ENCODE measurements at regions not wholly inside any gene's neighbourhood (a gene's known extent, or its start where the extent isn't known, plus 50 kb on each side); places are given as distances from the start of the nearest gene placed in this dataset.

- Histone ChIP-seq H3K9me3 (no peaks in the 10 kb centered on the region), H3K36me3 (no peaks in the 10 kb centered on the region), H3K4me1 (no peaks in the 10 kb centered on the region), H3K4me3 (no peak overlapping the region), H3K27ac (no peak overlapping the region), H3K27me3 (no peaks in the 10 kb centered on the region)
- DNase-seq (ENCODE audit: low spot score in 2 of 2): no peak
- 55 to 64% methylated on average over 2 of the region's 2 CpGs for WGBS, 2 donors
- no peak for TF ChIP-seq POLR2A (IDR thresholded peaks at IDR 0.05)
- TF ChIP-seq EP300 (IDR thresholded peaks at IDR 0.05): no peak
- TF ChIP-seq CTCF (IDR thresholded peaks at IDR 0.05): no peak
Measured at GRCh38 chr2:13466076-13466475, 749.3 kb downstream of the TRIB2 start.

- Histone ChIP-seq H3K4me1 (no peaks in the 10 kb centered on the region), H3K36me3 (no peaks in the 10 kb centered on the region), H3K9me3 (no peaks in the 10 kb centered on the region), H3K4me3 (no peak overlapping the region), H3K27ac (no peak overlapping the region), H3K27me3 (no peaks in the 10 kb centered on the region)
- WGBS, 2 donors: 62 to 82% methylated on average over 4 of the region's 4 CpGs
- no peak for DNase-seq (ENCODE audit: low spot score in 2 of 2)
- TF ChIP-seq EP300 (IDR thresholded peaks at IDR 0.05): no peak
- no peak for TF ChIP-seq CTCF (IDR thresholded peaks at IDR 0.05)
- TF ChIP-seq POLR2A (IDR thresholded peaks at IDR 0.05): no peak
Measured at GRCh38 chr2:13474538-13474937, 757.8 kb downstream of the TRIB2 start.

GRCh38 chr2:13480057-13480456, 763.3 kb downstream of the TRIB2 start:
- TF ChIP-seq CTCF (IDR thresholded peaks at IDR 0.05) (no peak), EP300 (IDR thresholded peaks at IDR 0.05) (no peak)

GRCh38 chr2:13481201-13481600, 764.5 kb downstream of the TRIB2 start:
- Histone ChIP-seq H3K4me1 (no peaks in the 10 kb centered on the region), H3K36me3 (no peaks in the 10 kb centered on the region), H3K27me3 (no peaks in the 10 kb centered on the region), H3K4me3 (no peak overlapping the region), H3K27ac (no peak overlapping the region), H3K9me3 (no peaks in the 10 kb centered on the region)
- no peak for DNase-seq (ENCODE audit: low spot score in 2 of 2)
- no peak for TF ChIP-seq EP300 (IDR thresholded peaks at IDR 0.05)
- TF ChIP-seq CTCF (IDR thresholded peaks at IDR 0.05): no peak
- no peak for TF ChIP-seq POLR2A (IDR thresholded peaks at IDR 0.05)
- 80 to 84% methylated on average over 6 of the region's 6 CpGs for WGBS, 2 donors

More at GRCh38 chr2:13480057-13480456, 763.3 kb downstream of the TRIB2 start:
- Histone ChIP-seq H3K4me1 (no peaks in the 10 kb centered on the region), H3K27ac (no peak overlapping the region), H3K9me3 (no peaks in the 10 kb centered on the region), H3K36me3 (no peaks in the 10 kb centered on the region), H3K4me3 (no peak overlapping the region), H3K27me3 (no peaks in the 10 kb centered on the region)
- WGBS, 2 donors: 78 to 79% methylated on average over 1 of the region's 1 CpG
- no peak for DNase-seq (ENCODE audit: low spot score in 2 of 2)

- TF ChIP-seq POLR2A (IDR thresholded peaks at IDR 0.05): no peak
- no peak for TF ChIP-seq CTCF (IDR thresholded peaks at IDR 0.05)
- no peak for TF ChIP-seq EP300 (IDR thresholded peaks at IDR 0.05)
- no peak overlapping the region for H3K27ac ChIP-seq
- H3K36me3 ChIP-seq: no peaks in the 10 kb centered on the region
- no peak overlapping the region for H3K4me3 ChIP-seq
- DNase-seq (ENCODE audit: low spot score in 2 of 2): no peak
- 87 to 92% methylated on average over 2 of the region's 2 CpGs for WGBS, 2 donors
- H3K9me3 ChIP-seq: no peaks in the 10 kb centered on the region
- no peaks in the 10 kb centered on the region for H3K4me1 ChIP-seq
- H3K27me3 ChIP-seq: no peaks in the 10 kb centered on the region
Measured at GRCh38 chr2:13485256-13485655, 768.5 kb downstream of the TRIB2 start.

Data from tibial nerve (tissue), 4 donors.